ENCODE measurements at regions not wholly inside any gene's neighbourhood (a gene's known extent, or its start where the extent isn't known, plus 50 kb on each side); places are given as distances from the start of the nearest gene placed in this dataset.

DNA sequence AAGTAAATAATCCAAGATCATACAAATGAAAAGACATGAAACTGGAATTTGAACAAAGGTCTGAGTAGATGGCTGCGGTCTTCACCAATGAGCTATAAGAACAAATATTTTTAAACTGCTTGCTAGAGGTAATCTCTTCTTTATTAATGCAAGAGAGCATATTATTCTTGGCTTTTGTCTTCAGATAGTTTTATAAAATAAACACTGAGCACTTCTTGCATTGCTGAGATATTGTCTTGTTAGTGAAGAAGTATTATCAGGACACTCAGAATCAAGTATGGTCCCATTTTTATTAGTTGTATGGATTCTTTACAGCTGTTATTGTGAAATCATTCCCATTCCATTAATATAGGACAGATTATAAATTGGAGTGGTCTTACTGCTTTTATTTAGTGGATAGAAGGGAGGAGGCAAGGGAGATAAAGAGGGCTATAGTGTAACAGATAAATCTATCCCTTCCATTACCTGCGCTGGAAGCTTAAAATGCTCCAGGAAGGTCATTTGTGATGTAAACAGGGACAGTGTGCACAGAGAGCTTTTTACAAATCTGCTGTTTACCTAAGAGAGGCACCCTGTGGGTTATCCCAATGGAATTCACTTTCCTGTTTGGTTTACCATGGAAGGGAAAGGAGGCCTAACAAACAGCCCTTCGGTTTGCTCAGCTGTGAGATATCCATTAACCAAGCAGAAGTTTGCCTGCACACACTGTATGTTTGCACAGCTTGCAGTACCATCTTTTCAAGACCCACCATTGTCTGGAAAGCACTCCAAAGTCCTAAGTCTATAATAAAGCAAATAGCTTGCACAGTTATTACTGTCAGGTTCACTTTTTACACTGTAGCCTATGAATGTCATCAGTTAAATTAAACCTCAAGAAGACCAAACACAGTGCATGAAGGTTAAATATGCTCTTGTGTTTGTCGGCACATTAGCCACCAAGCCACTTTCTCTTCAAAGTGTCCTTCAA lies 347.7 kb upstream of the TGFBR2 start:
- DNase-seq (ENCODE audit: low read depth): no peak
- TF ChIP-seq, protein P1, sequence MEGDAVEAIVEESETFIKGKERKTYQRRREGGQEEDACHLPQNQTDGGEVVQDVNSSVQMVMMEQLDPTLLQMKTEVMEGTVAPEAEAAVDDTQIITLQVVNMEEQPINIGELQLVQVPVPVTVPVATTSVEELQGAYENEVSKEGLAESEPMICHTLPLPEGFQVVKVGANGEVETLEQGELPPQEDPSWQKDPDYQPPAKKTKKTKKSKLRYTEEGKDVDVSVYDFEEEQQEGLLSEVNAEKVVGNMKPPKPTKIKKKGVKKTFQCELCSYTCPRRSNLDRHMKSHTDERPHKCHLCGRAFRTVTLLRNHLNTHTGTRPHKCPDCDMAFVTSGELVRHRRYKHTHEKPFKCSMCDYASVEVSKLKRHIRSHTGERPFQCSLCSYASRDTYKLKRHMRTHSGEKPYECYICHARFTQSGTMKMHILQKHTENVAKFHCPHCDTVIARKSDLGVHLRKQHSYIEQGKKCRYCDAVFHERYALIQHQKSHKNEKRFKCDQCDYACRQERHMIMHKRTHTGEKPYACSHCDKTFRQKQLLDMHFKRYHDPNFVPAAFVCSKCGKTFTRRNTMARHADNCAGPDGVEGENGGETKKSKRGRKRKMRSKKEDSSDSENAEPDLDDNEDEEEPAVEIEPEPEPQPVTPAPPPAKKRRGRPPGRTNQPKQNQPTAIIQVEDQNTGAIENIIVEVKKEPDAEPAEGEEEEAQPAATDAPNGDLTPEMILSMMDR (conservative IDR thresholded peaks at IDR 0.05; ENCODE audit: control insufficient read depth, insufficient read depth, low read depth, low read length): no peak
- H3K4me3 ChIP-seq (ENCODE audit: control insufficient read depth, low read depth, low read length): no peak overlapping the region

DNA sequence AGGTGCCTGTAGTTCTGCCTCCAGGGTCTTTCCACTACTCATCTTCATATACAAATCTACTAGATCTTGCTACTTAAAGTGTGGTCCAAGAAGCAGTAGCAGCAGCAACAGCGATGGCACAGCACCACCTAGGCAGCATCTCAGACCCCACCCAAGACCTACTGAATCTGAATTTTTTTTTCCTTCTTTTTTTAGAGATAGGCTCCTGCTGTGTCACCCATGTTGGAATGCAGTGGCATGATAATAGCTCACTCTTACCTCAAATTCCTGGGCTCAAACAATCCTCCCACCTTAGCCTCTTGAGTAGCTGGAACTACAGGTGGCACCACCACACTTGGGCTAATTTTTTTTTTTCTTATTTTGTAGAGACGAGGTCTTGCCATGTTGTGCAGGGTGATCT lies 346.7 kb upstream of the TGFBR2 start:
- DNase-seq (ENCODE audit: low read depth): no peak
- TF ChIP-seq, protein P1 (conservative IDR thresholded peaks at IDR 0.05; ENCODE audit: control insufficient read depth, insufficient read depth, low read depth, low read length): no peak
- H3K4me3 ChIP-seq (ENCODE audit: control insufficient read depth, low read depth, low read length): no peak overlapping the region

DNA sequence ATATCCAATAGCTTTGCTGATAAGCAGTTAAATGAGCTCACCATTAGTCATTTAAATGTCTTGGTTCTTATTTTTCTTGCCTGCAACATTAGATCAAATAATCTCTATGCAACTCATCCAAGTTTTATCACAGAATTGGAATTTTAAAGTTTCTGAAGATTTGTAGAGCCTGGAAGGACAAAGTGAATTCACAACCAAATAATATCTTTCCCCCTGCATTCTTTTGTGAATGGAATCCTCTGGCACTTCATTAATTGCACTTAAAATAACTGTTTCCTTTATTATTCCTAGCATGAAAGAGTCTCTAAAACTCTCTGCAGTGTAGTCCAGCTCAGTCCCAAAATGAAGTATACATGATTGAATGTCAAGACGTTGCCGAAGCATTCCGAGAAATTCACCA lies 345.6 kb upstream of the TGFBR2 start:
- DNase-seq (ENCODE audit: low read depth): no peak
- TF ChIP-seq, protein P1 (conservative IDR thresholded peaks at IDR 0.05; ENCODE audit: control insufficient read depth, insufficient read depth, low read depth, low read length): no peak
- no peak overlapping the region for H3K4me3 ChIP-seq (ENCODE audit: control insufficient read depth, low read depth, low read length)

DNA sequence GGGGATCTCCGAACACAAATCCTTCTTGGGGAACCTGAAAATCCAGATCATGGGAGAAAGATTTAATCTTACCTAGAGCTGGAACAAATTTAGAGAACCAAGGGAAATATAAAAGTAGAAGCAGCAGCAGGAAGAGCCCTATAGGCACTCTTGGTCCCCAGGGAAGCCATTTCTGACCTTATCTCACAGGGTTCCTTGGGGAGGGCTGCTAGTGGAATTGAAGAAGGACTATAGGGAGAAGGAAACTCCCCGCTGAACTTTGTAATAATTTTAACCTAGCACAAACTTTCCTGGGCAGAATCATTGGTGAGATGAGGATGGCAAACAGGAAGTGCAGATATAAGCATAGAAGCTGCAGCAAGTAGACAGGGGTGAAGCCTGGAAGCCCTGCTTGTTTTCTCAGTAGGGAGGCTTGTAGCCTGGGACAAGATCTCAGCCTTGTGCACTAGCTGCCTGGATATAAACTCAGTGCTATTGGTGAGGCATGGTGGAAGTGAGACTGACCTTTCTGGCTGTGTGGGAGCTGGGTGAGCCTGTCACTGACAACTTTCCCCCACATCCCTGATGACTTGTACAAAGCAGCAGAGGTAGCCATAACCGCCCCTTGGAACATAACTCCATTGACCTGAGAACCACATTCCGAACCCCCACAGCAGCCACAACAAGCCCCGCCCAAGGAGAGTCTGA lies 343.0 kb upstream of the TGFBR2 start:
- no peak overlapping the region for H3K4me3 ChIP-seq (ENCODE audit: control insufficient read depth, low read depth, low read length)
- DNase-seq (ENCODE audit: low read depth): no peak
- TF ChIP-seq, protein P1 (conservative IDR thresholded peaks at IDR 0.05; ENCODE audit: control insufficient read depth, insufficient read depth, low read depth, low read length): no peak

DNA sequence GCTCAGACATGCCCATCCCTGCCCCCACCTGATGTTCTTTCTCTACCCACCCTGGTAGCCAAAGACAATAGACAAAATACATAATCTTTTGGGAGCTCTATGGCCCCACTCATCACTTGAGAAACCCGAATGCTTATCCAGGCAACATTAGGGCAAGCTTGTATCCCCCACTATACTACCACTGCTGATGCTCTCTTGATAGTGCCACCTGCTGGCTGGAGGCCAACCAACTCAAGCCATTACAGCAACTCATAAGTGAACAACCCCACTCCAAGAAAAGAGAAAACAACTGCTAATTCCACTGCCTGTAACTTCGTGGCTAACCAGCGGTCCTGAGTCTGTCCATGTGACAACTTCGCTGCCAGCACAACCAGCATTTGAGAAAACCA lies 342.5 kb upstream of the TGFBR2 start:
- TF ChIP-seq, protein P1 (conservative IDR thresholded peaks at IDR 0.05; ENCODE audit: control insufficient read depth, insufficient read depth, low read depth, low read length): no peak
- H3K4me3 ChIP-seq (ENCODE audit: control insufficient read depth, low read depth, low read length): no peak overlapping the region
- no peak for DNase-seq (ENCODE audit: low read depth)

DNA sequence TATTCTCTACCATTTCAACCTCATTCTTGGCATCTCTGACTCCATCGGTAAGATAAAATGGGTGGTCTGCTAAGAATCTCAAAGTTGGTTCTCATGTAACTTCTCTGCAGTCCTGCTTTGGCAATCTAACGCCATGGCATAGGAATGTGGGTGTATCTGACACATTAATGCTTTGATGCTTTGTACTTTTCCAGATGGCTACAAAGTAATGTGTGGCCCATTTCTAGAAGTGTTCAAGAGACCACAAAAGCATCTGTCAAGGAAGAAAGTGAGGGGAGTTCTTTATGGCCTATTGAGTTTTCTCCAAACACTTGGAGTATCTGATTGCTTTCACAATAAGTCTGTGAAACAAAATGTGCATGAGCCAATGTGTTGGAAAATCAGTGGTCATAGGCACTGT lies 339.9 kb upstream of the TGFBR2 start:
- TF ChIP-seq, protein P1 (conservative IDR thresholded peaks at IDR 0.05; ENCODE audit: control insufficient read depth, insufficient read depth, low read depth, low read length): no peak
- H3K4me3 ChIP-seq (ENCODE audit: control insufficient read depth, low read depth, low read length): no peak overlapping the region
- no peak for DNase-seq (ENCODE audit: low read depth)
